ENCODE measurements at regions not wholly inside any gene's neighbourhood (a gene's known extent, or its start where the extent isn't known, plus 50 kb on each side); places are given as distances from the start of the nearest gene placed in this dataset.

DNA sequence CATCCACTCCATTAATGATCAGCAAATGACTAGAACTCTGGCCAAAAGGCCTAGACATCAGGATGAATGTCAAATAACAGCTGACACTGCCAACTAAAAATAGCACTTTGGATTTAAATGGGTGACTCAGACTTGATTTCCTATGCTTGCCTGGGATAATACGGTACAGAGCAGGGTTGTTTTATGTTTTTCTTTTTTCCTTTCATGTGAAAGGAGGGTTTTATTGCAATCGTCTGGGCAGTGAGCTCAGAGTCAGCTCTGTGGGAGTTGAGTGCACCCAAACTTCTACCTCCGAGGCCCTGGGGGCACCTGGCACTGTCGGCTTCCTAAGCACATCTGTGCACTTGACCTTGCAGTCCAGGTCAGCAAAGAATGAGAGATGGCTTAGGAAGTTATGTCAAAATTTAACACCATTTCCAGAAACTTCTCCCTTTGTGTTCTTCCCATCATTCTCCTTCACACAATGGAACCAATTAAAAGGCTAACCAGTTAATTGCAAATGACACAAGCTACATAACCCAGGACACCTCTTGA is 134.1 kb downstream of the LACC1 start:
- Histone ChIP-seq H3K4me1 (replicated peaks in 1 of 4; ENCODE audit: control insufficient read depth in 3 of 4, insufficient read depth in 4 of 4, low read length in 3 of 4) (no peaks in the 10 kb centered on the region), H3K27ac (ENCODE audit: low read depth, low read length) (no peak overlapping the region), H3K9ac (replicated peaks in 1 of 4; ENCODE audit: extremely low read depth in 1 of 4, low read depth in 3 of 4, low read length in 3 of 4) (no peak overlapping the region), H2BK20ac (ENCODE audit: low read length) (no peak overlapping the region), H3K56ac (replicated peaks; ENCODE audit: insufficient read length, low read depth, low read length) (no peak overlapping the region), H3K4ac (replicated peaks; ENCODE audit: insufficient read length, low read depth, low read length) (no peak overlapping the region), H3K4me2 (ENCODE audit: insufficient read depth in 1 of 2, low read depth in 2 of 2, low read length in 2 of 2) (no peak overlapping the region), H2BK12ac (ENCODE audit: low read depth, low read length) (no peak overlapping the region), H3K79me1 (ENCODE audit: low read depth, low read length) (no peaks in the 10 kb centered on the region), H4K8ac (ENCODE audit: extremely low read depth, insufficient read depth, low read length) (no peak overlapping the region), H2BK120ac (replicated peaks; ENCODE audit: low read depth, low read length) (no peak overlapping the region), H4K20me1 (replicated peaks in 1 of 2; ENCODE audit: control insufficient read depth in 1 of 2, insufficient read depth in 2 of 2, low read length in 2 of 2) (no peaks in the 10 kb centered on the region), H3K27me3 (replicated peaks in 1 of 4; ENCODE audit: control insufficient read depth in 3 of 4, extremely low read depth in 1 of 4, insufficient read depth in 3 of 4, low read length in 3 of 4) (peaks cover 0 to 1% (median 0%) of the 10 kb centered on the region in 4 experiments; a peak in 1 of 7 replicates), H3K4me3 (ENCODE audit: extremely low read depth in 1 of 4, insufficient read depth in 2 of 4, low read depth in 3 of 4, low read length in 4 of 4) (no peak overlapping the region), H3K14ac (ENCODE audit: insufficient read length) (no peak overlapping the region), H2AK5ac (ENCODE audit: low read depth, low read length) (no peak overlapping the region), H3K79me2 (ENCODE audit: control insufficient read depth in 1 of 2, insufficient read depth in 2 of 2, low read length in 2 of 2) (no peaks in the 10 kb centered on the region), H3K23ac (ENCODE audit: insufficient read length) (no peak overlapping the region), H2AFZ (ENCODE audit: low read length) (no peak overlapping the region), H3K36me3 (ENCODE audit: control insufficient read depth in 2 of 4, insufficient read depth in 4 of 4, low read length in 3 of 4) (no peaks in the 10 kb centered on the region), H3K18ac (ENCODE audit: extremely low read depth, low read length) (no peak overlapping the region), H4K5ac (ENCODE audit: insufficient read length, low read depth, low read length) (no peak overlapping the region), H3K9me3 (ENCODE audit: insufficient read depth in 2 of 2, low read depth in 1 of 2, low read length in 1 of 2) (no peaks in the 10 kb centered on the region), H2BK5ac (ENCODE audit: low read depth, low read length) (no peak overlapping the region), H4K91ac (replicated peaks; ENCODE audit: insufficient read length, low read length) (no peak overlapping the region), H2BK15ac (ENCODE audit: low read length) (no peak overlapping the region), H3K23me2 (ENCODE audit: low read depth, low read length) (no peaks in the 10 kb centered on the region; the same call in 1 of the 2 replicates)
- FAIRE-seq (no peak), DNase-seq (ENCODE audit: low read depth in 1 of 2, low spot score in 2 of 2) (no peak)
- CTCF ChIA-PET (ENCODE audit: partially characterized antibody), result interaction anchor here (0.9 to 1.2 kb wide), 3 partner anchors 28 to 118 kb away, joined by 3 read pairs; no protein-coding TSS in a partner anchor
- 81% methylated on average over 4 of the region's 4 CpGs; no CpG with 5 or more reads in 1 of the 2 experiments for WGBS, 2 experiments (ENCODE audit: extremely low coverage in 1 of 2, insufficient coverage in 1 of 2, insufficient read length in 1 of 2, insufficient replicate concordance in 2 of 2, low coverage in 1 of 2, low lambda C conversion rate in 2 of 2, missing lambda C conversion rate in 1 of 2)
- POLR2A ChIA-PET (ENCODE audit: partially characterized antibody), result no interaction called here
- TF ChIP-seq BRCA1 (IDR thresholded peaks at IDR 0.05; ENCODE audit: low read depth, low read length) (no peak), HDAC2 (IDR thresholded peaks at IDR 0.05; ENCODE audit: borderline replicate concordance in 1 of 2, low read depth in 2 of 2, low read length in 2 of 2) (no peak), JUN (IDR thresholded peaks at IDR 0.05; ENCODE audit: low read depth, low read length) (no peak), POLR2A (IDR thresholded peaks at IDR 0.05; ENCODE audit: control extremely low read depth in 1 of 2, low read depth in 2 of 2, low read length in 2 of 2) (no peak), SP2 (IDR thresholded peaks at IDR 0.05; ENCODE audit: low read length) (no peak), RBBP5 (IDR thresholded peaks at IDR 0.05; ENCODE audit: borderline replicate concordance, low read depth, low read length) (no peak), TBP (IDR thresholded peaks at IDR 0.05; ENCODE audit: low read depth, low read length) (no peak), EGR1 (IDR thresholded peaks at IDR 0.05; ENCODE audit: borderline replicate concordance, low read depth, low read length) (no peak), GTF2F1 (IDR thresholded peaks at IDR 0.05; ENCODE audit: borderline replicate concordance, low read depth, low read length) (no peak), SP1 (IDR thresholded peaks at IDR 0.05; ENCODE audit: low read depth, low read length) (no peak), PHF8 (conservative IDR thresholded peaks at IDR 0.05; ENCODE audit: low read depth, low read length) (no peak), JUND (IDR thresholded peaks at IDR 0.05; ENCODE audit: low read length) (no peak), MAFK (IDR thresholded peaks at IDR 0.05; ENCODE audit: low read depth, low read length) (no peak)
